ENCODE measurements at regions not wholly inside any gene's neighbourhood (a gene's known extent, or its start where the extent isn't known, plus 50 kb on each side); places are given as distances from the start of the nearest gene placed in this dataset.

DNA sequence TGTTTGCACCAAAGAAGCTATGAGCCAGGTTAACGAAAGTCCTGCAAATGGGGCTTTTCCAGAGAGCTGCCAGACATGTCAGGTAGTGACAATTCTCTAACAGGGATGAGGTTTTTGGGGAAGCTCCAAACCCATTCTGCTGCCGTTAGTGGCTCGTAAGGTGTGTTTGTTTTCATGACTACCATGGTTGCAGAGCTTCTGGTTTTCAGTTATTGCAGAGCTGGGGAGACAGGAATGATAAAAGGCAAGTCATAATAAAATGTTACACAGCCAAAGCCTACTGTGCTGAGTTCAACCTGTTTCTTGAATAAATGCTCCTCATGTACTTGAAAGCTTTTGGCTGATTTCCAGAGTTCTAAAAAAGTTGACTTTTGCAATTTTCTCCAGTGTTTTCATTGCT, 209.2 kb upstream of the STK17B start:
- Histone ChIP-seq H3K27me3 (ENCODE audit: insufficient read depth, low read length) (no peaks in the 10 kb centered on the region), H4K20me1 (ENCODE audit: insufficient read depth) (no peaks in the 10 kb centered on the region), H3K9me2 (ENCODE audit: insufficient read depth) (no peaks in the 10 kb centered on the region), H3K79me2 (ENCODE audit: insufficient read depth, low read length) (no peaks in the 10 kb centered on the region), H3K9ac (ENCODE audit: low read length) (no peak overlapping the region), H3K4me1 (ENCODE audit: control insufficient read depth in 1 of 2, insufficient read depth in 2 of 2, low read length in 2 of 2) (no peaks in the 10 kb centered on the region), H3K4me2 (ENCODE audit: low read length) (no peak overlapping the region), H3K9me3 (ENCODE audit: control insufficient read depth in 1 of 2, insufficient read depth in 1 of 2, low read depth in 1 of 2, low read length in 2 of 2) (no peaks in the 10 kb centered on the region), H3K27ac (ENCODE audit: low read depth, low read length) (no peak overlapping the region), H3K36me3 (ENCODE audit: control insufficient read depth in 1 of 2, insufficient read depth in 2 of 2, low read length in 2 of 2) (no peaks in the 10 kb centered on the region), H2AFZ (ENCODE audit: low read depth, low read length, poor library complexity, severe bottlenecking) (no peak overlapping the region), H3K4me3 (replicated peaks in 1 of 2; ENCODE audit: low read depth in 1 of 2, low read length in 2 of 2) (no peak overlapping the region)
- ATAC-seq = no peak
- ChIA-PET POLR2A (no interaction called here), RAD21 (ENCODE audit: low non-redundant PET in 1 of 2, low total read pairs in 2 of 2, uncharacterized antibody in 2 of 2, unreplicated experiment in 2 of 2) (no interaction called here), CTCF (no interaction called here)
- DNase-seq (ENCODE audit: low read depth, low spot score) = no peak
- intact Hi-C loops (cut with micrococcal nuclease) = no loop called here
- BruUV-seq (replicated peaks) = no TSS peak
- TF ChIP-seq EZH2 (IDR thresholded peaks at IDR 0.05) = no peak
- TF ChIP-seq SRF (IDR thresholded peaks at IDR 0.05; ENCODE audit: low read depth) = no peak
- TF ChIP-seq RAD21 (IDR thresholded peaks at IDR 0.05; ENCODE audit: low read depth) = no peak
- TF ChIP-seq, protein P1, sequence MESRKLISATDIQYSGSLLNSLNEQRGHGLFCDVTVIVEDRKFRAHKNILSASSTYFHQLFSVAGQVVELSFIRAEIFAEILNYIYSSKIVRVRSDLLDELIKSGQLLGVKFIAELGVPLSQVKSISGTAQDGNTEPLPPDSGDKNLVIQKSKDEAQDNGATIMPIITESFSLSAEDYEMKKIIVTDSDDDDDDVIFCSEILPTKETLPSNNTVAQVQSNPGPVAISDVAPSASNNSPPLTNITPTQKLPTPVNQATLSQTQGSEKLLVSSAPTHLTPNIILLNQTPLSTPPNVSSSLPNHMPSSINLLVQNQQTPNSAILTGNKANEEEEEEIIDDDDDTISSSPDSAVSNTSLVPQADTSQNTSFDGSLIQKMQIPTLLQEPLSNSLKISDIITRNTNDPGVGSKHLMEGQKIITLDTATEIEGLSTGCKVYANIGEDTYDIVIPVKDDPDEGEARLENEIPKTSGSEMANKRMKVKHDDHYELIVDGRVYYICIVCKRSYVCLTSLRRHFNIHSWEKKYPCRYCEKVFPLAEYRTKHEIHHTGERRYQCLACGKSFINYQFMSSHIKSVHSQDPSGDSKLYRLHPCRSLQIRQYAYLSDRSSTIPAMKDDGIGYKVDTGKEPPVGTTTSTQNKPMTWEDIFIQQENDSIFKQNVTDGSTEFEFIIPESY (IDR thresholded peaks at IDR 0.05; ENCODE audit: extremely low read depth, insufficient replicate concordance, low read length) = no peak
- TF ChIP-seq CBX3 (IDR thresholded peaks at IDR 0.05; ENCODE audit: low read depth) = no peak
- no peak for TF ChIP-seq SIN3A (IDR thresholded peaks at IDR 0.05; ENCODE audit: low read depth)
- TF ChIP-seq FOSL1 (IDR thresholded peaks at IDR 0.05; ENCODE audit: low read depth) = no peak
- TF ChIP-seq EZH2phosphoT487 (IDR thresholded peaks at IDR 0.05; ENCODE audit: borderline replicate concordance) = no peak
- TF ChIP-seq, protein P2, sequence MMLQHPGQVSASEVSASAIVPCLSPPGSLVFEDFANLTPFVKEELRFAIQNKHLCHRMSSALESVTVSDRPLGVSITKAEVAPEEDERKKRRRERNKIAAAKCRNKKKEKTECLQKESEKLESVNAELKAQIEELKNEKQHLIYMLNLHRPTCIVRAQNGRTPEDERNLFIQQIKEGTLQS (IDR thresholded peaks at IDR 0.05) = no peak
- TF ChIP-seq EGR1 (IDR thresholded peaks at IDR 0.05; ENCODE audit: low read depth) = no peak
- TF ChIP-seq JUND (IDR thresholded peaks at IDR 0.05) = no peak

Data from HCT116 (cell line).